ENCODE measurements at regions not wholly inside any gene's neighbourhood (a gene's known extent, or its start where the extent isn't known, plus 50 kb on each side); places are given as distances from the start of the nearest gene placed in this dataset.

- no peaks in the 10 kb centered on the region for H3K36me3 ChIP-seq (ENCODE audit: control insufficient read depth in 2 of 4, insufficient read depth in 4 of 4, low read length in 3 of 4)
- H3K56ac ChIP-seq (replicated peaks; ENCODE audit: insufficient read length, low read depth, low read length), result no peak overlapping the region
- no peak overlapping the region for H3K14ac ChIP-seq (ENCODE audit: insufficient read length)
- H4K20me1 ChIP-seq (replicated peaks in 1 of 2; ENCODE audit: control insufficient read depth in 1 of 2, insufficient read depth in 2 of 2, low read length in 2 of 2), result no peaks in the 10 kb centered on the region
- CTCF ChIA-PET (ENCODE audit: partially characterized antibody), result no interaction called here
- DNase-seq (ENCODE audit: low read depth in 1 of 2, low spot score in 2 of 2) (no peak), FAIRE-seq (no peak)
- H3K79me1 ChIP-seq (ENCODE audit: low read depth, low read length), result no peaks in the 10 kb centered on the region
- no peak overlapping the region for H4K5ac ChIP-seq (ENCODE audit: insufficient read length, low read depth, low read length)
- no peak overlapping the region for H3K23ac ChIP-seq (ENCODE audit: insufficient read length)
- no peak overlapping the region for H4K91ac ChIP-seq (replicated peaks; ENCODE audit: insufficient read length, low read length)
- no peak overlapping the region for H3K4ac ChIP-seq (replicated peaks; ENCODE audit: insufficient read length, low read depth, low read length)
- no peaks in the 10 kb centered on the region for H3K23me2 ChIP-seq (ENCODE audit: low read depth, low read length)
- H3K4me2 ChIP-seq (ENCODE audit: insufficient read depth in 1 of 2, low read depth in 2 of 2, low read length in 2 of 2), result no peak overlapping the region
- H2BK5ac ChIP-seq (ENCODE audit: low read depth, low read length), result no peak overlapping the region
- no peak overlapping the region for H3K27ac ChIP-seq (ENCODE audit: low read depth, low read length)
- no peak overlapping the region for H2BK12ac ChIP-seq (ENCODE audit: low read depth, low read length)
- no peaks in the 10 kb centered on the region for H3K4me1 ChIP-seq (replicated peaks in 1 of 4; ENCODE audit: control insufficient read depth in 3 of 4, insufficient read depth in 4 of 4, low read length in 3 of 4)
- H3K4me3 ChIP-seq (ENCODE audit: extremely low read depth in 1 of 4, insufficient read depth in 2 of 4, low read depth in 3 of 4, low read length in 4 of 4), result no peak overlapping the region
- POLR2A ChIA-PET (ENCODE audit: partially characterized antibody), result no interaction called here
- H2BK20ac ChIP-seq (ENCODE audit: low read length), result no peak overlapping the region
- 97% methylated on average over 1 of the region's 1 CpG; no CpG with 5 or more reads in 1 of the 2 experiments for WGBS, 2 experiments (ENCODE audit: extremely low coverage in 1 of 2, insufficient coverage in 1 of 2, insufficient read length in 1 of 2, insufficient replicate concordance in 2 of 2, low coverage in 1 of 2, low lambda C conversion rate in 2 of 2, missing lambda C conversion rate in 1 of 2)
- H3K9me3 ChIP-seq (ENCODE audit: insufficient read depth in 2 of 2, low read depth in 1 of 2, low read length in 1 of 2), result no peaks in the 10 kb centered on the region
- H3K27me3 ChIP-seq (replicated peaks in 1 of 4; ENCODE audit: control insufficient read depth in 3 of 4, extremely low read depth in 1 of 4, insufficient read depth in 3 of 4, low read length in 3 of 4), result no peaks in the 10 kb centered on the region
- H3K79me2 ChIP-seq (ENCODE audit: control insufficient read depth in 1 of 2, insufficient read depth in 2 of 2, low read length in 2 of 2), result no peaks in the 10 kb centered on the region
- no peak overlapping the region for H3K18ac ChIP-seq (ENCODE audit: extremely low read depth, low read length)
- no peak overlapping the region for H2BK15ac ChIP-seq (ENCODE audit: low read length)
- H2AFZ ChIP-seq (ENCODE audit: low read length), result no peak overlapping the region
- H3K9ac ChIP-seq (replicated peaks in 1 of 4; ENCODE audit: extremely low read depth in 1 of 4, low read depth in 3 of 4, low read length in 3 of 4), result no peak overlapping the region
- no peak overlapping the region for H2AK5ac ChIP-seq (ENCODE audit: low read depth, low read length)
- no peak overlapping the region for H2BK120ac ChIP-seq (replicated peaks; ENCODE audit: low read depth, low read length)
- H4K8ac ChIP-seq (ENCODE audit: extremely low read depth, insufficient read depth, low read length), result no peak overlapping the region
- TF ChIP-seq KDM4A (IDR thresholded peaks at IDR 0.05; ENCODE audit: low read depth, low read length, severe bottlenecking), result no peak
- no peak for TF ChIP-seq NRF1 (IDR thresholded peaks at IDR 0.05; ENCODE audit: low read depth, low read length)
- TF ChIP-seq USF2 (IDR thresholded peaks at IDR 0.05; ENCODE audit: low read length), result no peak
- no peak for TF ChIP-seq SRF (IDR thresholded peaks at IDR 0.05; ENCODE audit: low read depth, low read length)
- TF ChIP-seq ATF3 (IDR thresholded peaks at IDR 0.05; ENCODE audit: insufficient read depth, low read depth, low read length), result no peak
- no peak for TF ChIP-seq KDM1A (IDR thresholded peaks at IDR 0.05; ENCODE audit: borderline replicate concordance, low read length)
- no peak for TF ChIP-seq SIRT6 (IDR thresholded peaks at IDR 0.05; ENCODE audit: low read length)
- no peak for TF ChIP-seq POU5F1 (IDR thresholded peaks at IDR 0.05; ENCODE audit: low read depth, low read length)
- no peak for TF ChIP-seq CREB1 (IDR thresholded peaks at IDR 0.05)
- TF ChIP-seq PHF8 (conservative IDR thresholded peaks at IDR 0.05; ENCODE audit: low read depth, low read length), result no peak
- no peak for TF ChIP-seq EP300 (IDR thresholded peaks at IDR 0.05; ENCODE audit: borderline replicate concordance in 1 of 2, low read depth in 2 of 2, low read length in 2 of 2)
- no peak for TF ChIP-seq JUN (IDR thresholded peaks at IDR 0.05; ENCODE audit: low read depth, low read length)
- TF ChIP-seq RBBP5 (IDR thresholded peaks at IDR 0.05; ENCODE audit: borderline replicate concordance, low read depth, low read length), result no peak
- TF ChIP-seq SUZ12 (IDR thresholded peaks at IDR 0.05; ENCODE audit: low read length), result no peak
These were observed 81.1 kb upstream of the NR3C1 start for GRCh38 chr5:143484601-143485000.
